Aorta (tissue), 5 donors: ENCODE measurements at regions not wholly inside any gene's neighbourhood (a gene's known extent, or its start where the extent isn't known, plus 50 kb on each side); places are given as distances from the start of the nearest gene placed in this dataset.

Experiments used
- ATAC-seq: fragments of 200-7000 bp; cut with Tn5 transposase; one replicate; pipeline ENCODE4 v1.9.1; 2022; ENCODE audit warnings: moderate library complexity; ENCODE audit not compliant: low FRiP score
- DNase-seq, 2 donors: peaks; one replicate each; pipeline ENCODE4 v3.0.0-alpha.2; 2020
- H3K27ac ChIP-seq, 2 donors: one replicate each; pipeline ENCODE4 v1.5.1; 2013; ENCODE audit warnings: low read length in 2 of 2, mild to moderate bottlenecking in 2 of 2, moderate library complexity in 2 of 2, control low read depth in 1 of 2, inconsistent platforms in 1 of 2, low read depth in 1 of 2
- H3K27me3 ChIP-seq, 2 donors: one replicate each; pipeline ENCODE4 v1.6.1; 2013; ENCODE audit warnings: control low read depth in 1 of 2, low read length in 1 of 2, mild to moderate bottlenecking in 1 of 2, moderate library complexity in 1 of 2; ENCODE audit not compliant: insufficient read depth in 2 of 2, control insufficient read depth in 1 of 2
- H3K36me3 ChIP-seq, 2 donors: one replicate each; pipeline ENCODE4 v1.6.1; 2013; ENCODE audit warnings: control low read depth in 1 of 2, low read length in 1 of 2, mild to moderate bottlenecking in 1 of 2; ENCODE audit not compliant: insufficient read depth in 2 of 2, control insufficient read depth in 1 of 2
- H3K4me1 ChIP-seq, 2 donors: one replicate each; pipeline ENCODE4 v1.6.1; 2013; ENCODE audit warnings: low read length in 2 of 2, control low read depth in 1 of 2, mild to moderate bottlenecking in 1 of 2, moderate library complexity in 1 of 2; ENCODE audit not compliant: insufficient read depth in 2 of 2, control insufficient read depth in 1 of 2
- H3K4me3 ChIP-seq, 2 donors: one replicate each; pipeline ENCODE4 v1.5.1; 2013; ENCODE audit warnings: low read length in 2 of 2, control low read depth in 1 of 2, mild to moderate bottlenecking in 1 of 2
- H3K9me3 ChIP-seq: one replicate; pipeline ENCODE4 v1.6.1; 2013; ENCODE audit warnings: mild to moderate bottlenecking, low read length; ENCODE audit not compliant: control insufficient read depth
- WGBS, 2 donors: extraction: QIAGEN DNeasy Blood & Tissue Kit; methylation state at CpG; one replicate each; pipeline ENCODE4 v1.1.7; 2013; 5-methylcytosine and 5-hydroxymethylcytosine counted together
- intact Hi-C, 2 donors: fragments of 100-400 bp; cut with DNase I; formaldehyde crosslinking; loops; one replicate each; pipeline versions ENCODE4 v1.14.2 to v1.15.0; 2022
- donor health status: healthy with polysubstance abuse.
- donor health status: Bipolar disorder and iron deficiency.
- donor health status: DM: no; HTN: no; CAD: no.
- donor health status: DM: no; HTN: no; CAD: no.
- donor health status: DM: yes; HTN: yes; CAD: no.

- Histone ChIP-seq H3K4me1 (no peaks in the 10 kb centered on the region), H3K4me3 (no peak overlapping the region), H3K27me3 (no peaks in the 10 kb centered on the region), H3K27ac (no peak overlapping the region), H3K36me3 (no peaks in the 10 kb centered on the region), H3K9me3 (no peaks in the 10 kb centered on the region)
- DNase-seq (no peak), ATAC-seq (no peak)
- intact Hi-C loops = no loop called here
Observed at GRCh38 chr4:178351185-178351584, 908.9 kb upstream of the AGA start.

GRCh38 chr4:178356725-178357124 lies 914.5 kb upstream of the AGA start:
- Histone ChIP-seq H3K4me3 (no peak overlapping the region), H3K9me3 (no peaks in the 10 kb centered on the region), H3K4me1 (no peaks in the 10 kb centered on the region), H3K36me3 (no peaks in the 10 kb centered on the region), H3K27ac (no peak overlapping the region), H3K27me3 (no peaks in the 10 kb centered on the region)
- 94 to 95% methylated on average over 2 of the region's 2 CpGs for WGBS, 2 donors
- ATAC-seq = no peak
- intact Hi-C loops = no loop called here
- no peak for DNase-seq

GRCh38 chr4:178385481-178385880 lies 943.2 kb upstream of the AGA start:
- DNase-seq (no peak), ATAC-seq (no peak)
- 91 to 96% methylated on average over 2 of the region's 2 CpGs for WGBS, 2 donors
- Histone ChIP-seq H3K27me3 (no peaks in the 10 kb centered on the region), H3K4me1 (no peaks in the 10 kb centered on the region), H3K27ac (no peak overlapping the region), H3K4me3 (no peak overlapping the region), H3K9me3 (no peaks in the 10 kb centered on the region), H3K36me3 (no peaks in the 10 kb centered on the region)
- intact Hi-C loops = no loop called here

GRCh38 chr4:178387756-178388155 lies 945.5 kb upstream of the AGA start:
- Histone ChIP-seq H3K36me3 (no peaks in the 10 kb centered on the region), H3K9me3 (no peaks in the 10 kb centered on the region), H3K27me3 (no peaks in the 10 kb centered on the region), H3K27ac (no peak overlapping the region), H3K4me3 (no peak overlapping the region), H3K4me1 (no peaks in the 10 kb centered on the region)
- intact Hi-C loops = no loop called here
- ATAC-seq = no peak
- no peak for DNase-seq
- WGBS, 2 donors = 43 to 51% methylated on average over 2 of the region's 2 CpGs

GRCh38 chr4:178395798-178396197 lies 953.6 kb upstream of the AGA start:
- Histone ChIP-seq H3K9me3 (no peaks in the 10 kb centered on the region), H3K4me1 (no peaks in the 10 kb centered on the region), H3K27ac (no peak overlapping the region), H3K4me3 (peak overlapping the region in 1 of 2 donors; percentile 10), H3K27me3 (no peaks in the 10 kb centered on the region), H3K36me3 (no peaks in the 10 kb centered on the region)
- DNase-seq (no peak), ATAC-seq (no peak)
- intact Hi-C loops = no loop called here
- 92% methylated on average over 1 of the region's 1 CpG for WGBS, 2 donors

GRCh38 chr4:178412455-178412854 lies 970.2 kb upstream of the AGA start:
- DNase-seq = no peak
- H3K27me3 ChIP-seq = no peaks in the 10 kb centered on the region
- no peaks in the 10 kb centered on the region for H3K9me3 ChIP-seq

GRCh38 chr4:178414042-178414441 lies 971.8 kb upstream of the AGA start:
- DNase-seq (no peak), ATAC-seq (no peak)
- H3K9me3 ChIP-seq = no peaks in the 10 kb centered on the region
- no peaks in the 10 kb centered on the region for H3K4me1 ChIP-seq
- intact Hi-C loops = no loop called here
- no peaks in the 10 kb centered on the region for H3K36me3 ChIP-seq
- no peaks in the 10 kb centered on the region for H3K27me3 ChIP-seq
- 48 to 49% methylated on average over 4 of the region's 4 CpGs for WGBS, 2 donors
- no peak overlapping the region for H3K27ac ChIP-seq
- no peak overlapping the region for H3K4me3 ChIP-seq

More at GRCh38 chr4:178412455-178412854, 970.2 kb upstream of the AGA start:
- no peak for ATAC-seq
- intact Hi-C loops = no loop called here
- Histone ChIP-seq H3K4me3 (no peak overlapping the region), H3K27ac (no peak overlapping the region), H3K36me3 (no peaks in the 10 kb centered on the region), H3K4me1 (no peaks in the 10 kb centered on the region)
- WGBS, 2 donors = 71 to 81% methylated on average over 1 of the region's 1 CpG

GRCh38 chr4:178414881-178415446 lies 972.7 kb upstream of the AGA start:
- peak in 1 of 2 donors; percentile 40 for DNase-seq
- no peak overlapping the region for H3K4me3 ChIP-seq
- no peaks in the 10 kb centered on the region for H3K36me3 ChIP-seq
- H3K27ac ChIP-seq = no peak overlapping the region
- H3K27me3 ChIP-seq = no peaks in the 10 kb centered on the region
- H3K4me1 ChIP-seq = no peaks in the 10 kb centered on the region
- H3K9me3 ChIP-seq = no peaks in the 10 kb centered on the region
- 96 to 97% methylated on average over 18 of the region's 18 CpGs for WGBS, 2 donors
- ATAC-seq = no peak
- intact Hi-C loops = no loop called here

GRCh38 chr4:178415925-178416324 lies 973.7 kb upstream of the AGA start:
- Histone ChIP-seq H3K4me3 (no peak overlapping the region), H3K27ac (no peak overlapping the region), H3K9me3 (no peaks in the 10 kb centered on the region), H3K4me1 (no peaks in the 10 kb centered on the region), H3K36me3 (no peaks in the 10 kb centered on the region), H3K27me3 (no peaks in the 10 kb centered on the region)
- DNase-seq = peak in 1 of 2 donors; percentile 55
- intact Hi-C loops = no loop called here
- 96 to 97% methylated on average over 14 of the region's 14 CpGs for WGBS, 2 donors
- ATAC-seq = peak; percentile 50
